ENCODE measurements at regions not wholly inside any gene's neighbourhood (a gene's known extent, or its start where the extent isn't known, plus 50 kb on each side); places are given as distances from the start of the nearest gene placed in this dataset.

- Histone ChIP-seq H3K27ac (peak overlapping the region in 5 of 8 donors; percentile 38 to 85 (median 82)), H3K4me3 (no peak overlapping the region), H3K4me1 (peaks cover 17 to 88% (median 58%) of the 10 kb centered on the region in 6 donors), H3K36me3 (no peaks in the 10 kb centered on the region), H3K27me3 (replicated peaks in 1 of 7) (no peaks in the 10 kb centered on the region), H3K9me3 (no peaks in the 10 kb centered on the region)
- no peak for DNase-seq
- TF ChIP-seq POLR2AphosphoS5 (IDR thresholded peaks at IDR 0.05): no peak
- no peak for TF ChIP-seq CTCF (IDR thresholded peaks at IDR 0.05 in 8 of 11, conservative IDR thresholded peaks at IDR 0.05 in 3 of 11)
- TF ChIP-seq POLR2A (IDR thresholded peaks at IDR 0.05): no peak
- WGBS, 5 donors: 86 to 95% (median 93%) methylated on average over 5 of the region's 5 CpGs
- intact Hi-C loops (cut with DNase I; ENCODE audit: low total_unique reads): no loop called here
Observed at GRCh38 chr4:152102436-152103000, 341.7 kb upstream of the GATB start.

GRCh38 chr4:152101556-152102435, 341.0 kb upstream of the GATB start:
- H3K4me1 ChIP-seq: peaks cover 15 to 83% (median 54%) of the 10 kb centered on the region in 6 donors
- no peak for DNase-seq
- TF ChIP-seq POLR2AphosphoS5 (IDR thresholded peaks at IDR 0.05) (no peak), POLR2A (IDR thresholded peaks at IDR 0.05) (no peak), CTCF (IDR thresholded peaks at IDR 0.05 in 8 of 11, conservative IDR thresholded peaks at IDR 0.05 in 3 of 11) (no peak)
- no peaks in the 10 kb centered on the region for H3K36me3 ChIP-seq
- peak overlapping the region in 1 of 8 donors; percentile 37 for H3K4me3 ChIP-seq
- no peaks in the 10 kb centered on the region for H3K9me3 ChIP-seq
- WGBS, 5 donors: 80 to 87% (median 83%) methylated on average over 8 of the region's 8 CpGs
- intact Hi-C loops (cut with DNase I; ENCODE audit: low total_unique reads): no loop called here
- H3K27me3 ChIP-seq (replicated peaks in 1 of 7): no peaks in the 10 kb centered on the region
- peak overlapping the region; percentile 48 to 85 (median 76) for H3K27ac ChIP-seq

- H3K27ac ChIP-seq: peak overlapping the region; percentile 48 to 85 (median 76)
- peak; percentile 84 for DNase-seq
- TF ChIP-seq POLR2A (IDR thresholded peaks at IDR 0.05) (peak in 2 of 3 donors; percentile 9 to 38), POLR2AphosphoS5 (IDR thresholded peaks at IDR 0.05) (peak in 2 of 3 donors; percentile 74 to 85), CTCF (IDR thresholded peaks at IDR 0.05 in 8 of 11, conservative IDR thresholded peaks at IDR 0.05 in 3 of 11) (no peak)
- intact Hi-C loops (cut with DNase I; ENCODE audit: low total_unique reads): no loop called here
- no peaks in the 10 kb centered on the region for H3K36me3 ChIP-seq
- H3K9me3 ChIP-seq: no peaks in the 10 kb centered on the region
- WGBS, 5 donors: 31 to 48% (median 35%) methylated on average over 6 of the region's 6 CpGs
- peaks cover 10 to 71% (median 43%) of the 10 kb centered on the region in 6 donors for H3K4me1 ChIP-seq
- H3K4me3 ChIP-seq: peak overlapping the region in 2 of 8 donors; percentile 5 to 37
- no peaks in the 10 kb centered on the region for H3K27me3 ChIP-seq (replicated peaks in 1 of 7)
Observed at GRCh38 chr4:152100379-152101201, 339.8 kb upstream of the GATB start.
